GM21529 (cell line): ENCODE measurements at regions not wholly inside any gene's neighbourhood (a gene's known extent, or its start where the extent isn't known, plus 50 kb on each side); places are given as distances from the start of the nearest gene placed in this dataset.

Experiments used
- ATAC-seq: cut with Tn5 transposase; IDR thresholded peaks from one replicate; pipeline ENCODE4 v1.9.1; 2021; ENCODE audit not compliant: unreplicated experiment

GRCh38 chr3:56902468-56903160 lies 100.9 kb upstream of the ARHGEF3 start:
- ATAC-seq, result no peak

- ATAC-seq, result no peak
Measured at GRCh38 chr3:56900801-56901200, 99.1 kb upstream of the ARHGEF3 start.

GRCh38 chr3:56899851-56900250 lies 98.1 kb upstream of the ARHGEF3 start:
- no peak for ATAC-seq

- ATAC-seq, result no peak
Measured at GRCh38 chr3:56899078-56899477, 97.3 kb upstream of the ARHGEF3 start.

- ATAC-seq, result no peak
Measured at GRCh38 chr3:56896357-56896756, 94.6 kb upstream of the ARHGEF3 start.

- peak; percentile 84 for ATAC-seq
Measured at GRCh38 chr3:56894881-56895431, 93.2 kb upstream of the ARHGEF3 start.

- no peak for ATAC-seq
Measured at GRCh38 chr3:56890448-56891091, 88.8 kb upstream of the ARHGEF3 start.

GRCh38 chr3:56889131-56889530 lies 87.4 kb upstream of the ARHGEF3 start:
- no peak for ATAC-seq

GRCh38 chr3:56887402-56888025 lies 85.8 kb upstream of the ARHGEF3 start:
- no peak for ATAC-seq

GRCh38 chr3:56886314-56886713 lies 84.6 kb upstream of the ARHGEF3 start:
- ATAC-seq, result no peak

GRCh38 chr3:56885879-56886278 lies 84.1 kb upstream of the ARHGEF3 start:
- no peak for ATAC-seq

- no peak for ATAC-seq
Measured at GRCh38 chr3:56885453-56885852, 83.7 kb upstream of the ARHGEF3 start.

- ATAC-seq, result no peak
Measured at GRCh38 chr3:56884387-56884786, 82.6 kb upstream of the ARHGEF3 start.

- ATAC-seq, result no peak
Measured at GRCh38 chr3:56883828-56884227, 82.1 kb upstream of the ARHGEF3 start.

- no peak for ATAC-seq
Measured at GRCh38 chr3:56882896-56883295, 81.1 kb upstream of the ARHGEF3 start.

- no peak for ATAC-seq
Measured at GRCh38 chr3:56881841-56882240, 80.1 kb upstream of the ARHGEF3 start.

GRCh38 chr3:56880720-56881575 lies 79.2 kb upstream of the ARHGEF3 start:
- ATAC-seq, result no peak

- ATAC-seq, result no peak
Measured at GRCh38 chr3:56879436-56880215, 77.9 kb upstream of the ARHGEF3 start.

GRCh38 chr3:56878074-56878473 lies 76.3 kb upstream of the ARHGEF3 start:
- no peak for ATAC-seq

GRCh38 chr3:56876916-56877315 lies 75.2 kb upstream of the ARHGEF3 start:
- ATAC-seq, result no peak
